ENCODE measurements at regions not wholly inside any gene's neighbourhood (a gene's known extent, or its start where the extent isn't known, plus 50 kb on each side); places are given as distances from the start of the nearest gene placed in this dataset.

- DNase-seq (ENCODE audit: low spot score), result no peak
These were observed 545.2 kb upstream of the CDH11 start for GRCh38 chr16:65667011-65667578.

GRCh38 chr16:65666132-65666941 is 544.5 kb upstream of the CDH11 start:
- DNase-seq (ENCODE audit: low spot score), result no peak

GRCh38 chr16:65665586-65665985 is 543.7 kb upstream of the CDH11 start:
- no peak for DNase-seq (ENCODE audit: low spot score)

GRCh38 chr16:65663774-65664173 is 541.9 kb upstream of the CDH11 start:
- DNase-seq (ENCODE audit: low spot score), result no peak

GRCh38 chr16:65662256-65662655 is 540.4 kb upstream of the CDH11 start:
- no peak for DNase-seq (ENCODE audit: low spot score)

- no peak for DNase-seq (ENCODE audit: low spot score)
These were observed 539.7 kb upstream of the CDH11 start for GRCh38 chr16:65661558-65661957.

- no peak for DNase-seq (ENCODE audit: low spot score)
These were observed 538.5 kb upstream of the CDH11 start for GRCh38 chr16:65660390-65660789.

GRCh38 chr16:65659758-65660157 is 537.9 kb upstream of the CDH11 start:
- DNase-seq (ENCODE audit: low spot score), result no peak

GRCh38 chr16:65658787-65659220 is 536.9 kb upstream of the CDH11 start:
- no peak for DNase-seq (ENCODE audit: low spot score)

- no peak for DNase-seq (ENCODE audit: low spot score)
These were observed 536.5 kb upstream of the CDH11 start for GRCh38 chr16:65658349-65658748.

- DNase-seq (ENCODE audit: low spot score), result no peak
These were observed 535.7 kb upstream of the CDH11 start for GRCh38 chr16:65657556-65657955.

- DNase-seq (ENCODE audit: low spot score), result no peak
These were observed 535.2 kb upstream of the CDH11 start for GRCh38 chr16:65657071-65657494.

GRCh38 chr16:65655802-65656201 is 533.9 kb upstream of the CDH11 start:
- no peak for DNase-seq (ENCODE audit: low spot score)

GRCh38 chr16:65648101-65648500 is 526.2 kb upstream of the CDH11 start:
- no peak for DNase-seq (ENCODE audit: low spot score)

GRCh38 chr16:65644821-65645220 is 523.0 kb upstream of the CDH11 start:
- DNase-seq (ENCODE audit: low spot score), result no peak

GRCh38 chr16:65641762-65642289 is 520.0 kb upstream of the CDH11 start:
- DNase-seq (ENCODE audit: low spot score), result no peak

- DNase-seq (ENCODE audit: low spot score), result no peak
These were observed 519.3 kb upstream of the CDH11 start for GRCh38 chr16:65641049-65641761.

- DNase-seq (ENCODE audit: low spot score), result no peak
These were observed 513.0 kb upstream of the CDH11 start for GRCh38 chr16:65634833-65635232.

- DNase-seq (ENCODE audit: low spot score), result no peak
These were observed 512.4 kb upstream of the CDH11 start for GRCh38 chr16:65634291-65634690.

GRCh38 chr16:65624666-65625065 is 502.8 kb upstream of the CDH11 start:
- DNase-seq (ENCODE audit: low spot score), result no peak

GRCh38 chr16:65624229-65624628 is 502.4 kb upstream of the CDH11 start:
- DNase-seq (ENCODE audit: low spot score), result no peak

GRCh38 chr16:65622871-65623270 is 501.0 kb upstream of the CDH11 start:
- no peak for DNase-seq (ENCODE audit: low spot score)

- no peak for DNase-seq (ENCODE audit: low spot score)
These were observed 500.3 kb upstream of the CDH11 start for GRCh38 chr16:65622151-65622550.
